Osteoblast (primary cell): ENCODE measurements at regions not wholly inside any gene's neighbourhood (a gene's known extent, or its start where the extent isn't known, plus 50 kb on each side); places are given as distances from the start of the nearest gene placed in this dataset.

Experiments
- DNase-seq: peaks from one replicate; pipeline ENCODE4 v3.0.0; 2011; ENCODE audit warnings: low spot score, mixed read lengths; ENCODE audit not compliant: insufficient read length; ENCODE audit errors: missing footprints
- H2AFZ ChIP-seq: 2 replicates; pipeline ENCODE4 v1.6.0; 2011; ENCODE audit warnings: mild to moderate bottlenecking, low read length
- H3K27ac ChIP-seq: 2 replicates; pipeline ENCODE4 v1.5.1; 2011; ENCODE audit warnings: mild to moderate bottlenecking, low read depth, low read length, moderate library complexity
- H3K27me3 ChIP-seq: 2 replicates; pipeline ENCODE4 v1.6.0; 2012; ENCODE audit warnings: mild to moderate bottlenecking, control low read depth, inconsistent platforms, low read length, moderate library complexity; ENCODE audit not compliant: insufficient read depth
- H3K36me3 ChIP-seq: 2 replicates; pipeline ENCODE4 v1.5.1; 2011; ENCODE audit warnings: mild to moderate bottlenecking, low read length, control low read depth, moderate library complexity; ENCODE audit not compliant: insufficient read depth
- H3K4me1 ChIP-seq: 2 replicates; pipeline ENCODE4 v1.5.1; 2011; ENCODE audit warnings: mild to moderate bottlenecking, low read length, control low read depth, moderate library complexity; ENCODE audit not compliant: insufficient read depth
- H3K4me2 ChIP-seq: 2 replicates; pipeline ENCODE4 v1.6.0; 2011; ENCODE audit warnings: mild to moderate bottlenecking, low read length; ENCODE audit not compliant: insufficient read depth
- H3K4me3 ChIP-seq: fragments of 200-600 bp; sonication (generic); 3 replicates; pipeline ENCODE4 v1.5.1; 2012; ENCODE audit warnings: mild to moderate bottlenecking, low read length, inconsistent platforms; ENCODE audit not compliant: insufficient read depth
- H3K79me2 ChIP-seq: 2 replicates; pipeline ENCODE4 v1.6.0; 2012; ENCODE audit warnings: mild to moderate bottlenecking, low read length, control low read depth, inconsistent platforms; ENCODE audit not compliant: insufficient read depth
- H3K9me3 ChIP-seq: 2 replicates; pipeline ENCODE4 v1.5.1; 2011; ENCODE audit warnings: low read depth, low read length, control low read depth
- H4K20me1 ChIP-seq: 2 replicates; pipeline ENCODE4 v1.6.0; 2012; ENCODE audit warnings: mild to moderate bottlenecking, low read length, control low read depth; ENCODE audit not compliant: insufficient read depth
- TF ChIP-seq, protein P1 (sequence below): IDR thresholded peaks from 2 replicates; pipeline ENCODE4 v1.5.1; 2011; ENCODE audit warnings: mild to moderate bottlenecking, low read depth, low read length, moderate library complexity; ENCODE audit errors: extremely low read depth

GRCh38 chr2:106649306-106649705, 162.1 kb downstream of the CD8B2 start:
- Histone ChIP-seq H3K9me3 (no peaks in the 10 kb centered on the region), H3K27ac (no peak overlapping the region), H3K36me3 (no peaks in the 10 kb centered on the region), H3K4me2 (no peak overlapping the region), H3K4me3 (no peak overlapping the region), H3K4me1 (no peaks in the 10 kb centered on the region), H3K27me3 (no peaks in the 10 kb centered on the region), H4K20me1 (no peaks in the 10 kb centered on the region), H2AFZ (no peak overlapping the region), H3K79me2 (no peaks in the 10 kb centered on the region)
- no peak for DNase-seq
- TF ChIP-seq, protein P1, sequence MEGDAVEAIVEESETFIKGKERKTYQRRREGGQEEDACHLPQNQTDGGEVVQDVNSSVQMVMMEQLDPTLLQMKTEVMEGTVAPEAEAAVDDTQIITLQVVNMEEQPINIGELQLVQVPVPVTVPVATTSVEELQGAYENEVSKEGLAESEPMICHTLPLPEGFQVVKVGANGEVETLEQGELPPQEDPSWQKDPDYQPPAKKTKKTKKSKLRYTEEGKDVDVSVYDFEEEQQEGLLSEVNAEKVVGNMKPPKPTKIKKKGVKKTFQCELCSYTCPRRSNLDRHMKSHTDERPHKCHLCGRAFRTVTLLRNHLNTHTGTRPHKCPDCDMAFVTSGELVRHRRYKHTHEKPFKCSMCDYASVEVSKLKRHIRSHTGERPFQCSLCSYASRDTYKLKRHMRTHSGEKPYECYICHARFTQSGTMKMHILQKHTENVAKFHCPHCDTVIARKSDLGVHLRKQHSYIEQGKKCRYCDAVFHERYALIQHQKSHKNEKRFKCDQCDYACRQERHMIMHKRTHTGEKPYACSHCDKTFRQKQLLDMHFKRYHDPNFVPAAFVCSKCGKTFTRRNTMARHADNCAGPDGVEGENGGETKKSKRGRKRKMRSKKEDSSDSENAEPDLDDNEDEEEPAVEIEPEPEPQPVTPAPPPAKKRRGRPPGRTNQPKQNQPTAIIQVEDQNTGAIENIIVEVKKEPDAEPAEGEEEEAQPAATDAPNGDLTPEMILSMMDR: no peak

- TF ChIP-seq, protein P1: no peak
- no peaks in the 10 kb centered on the region for H3K9me3 ChIP-seq
- no peak for DNase-seq
Measured at GRCh38 chr2:106653465-106653864, 166.3 kb downstream of the CD8B2 start.

GRCh38 chr2:106658616-106659015, 171.5 kb downstream of the CD8B2 start:
- Histone ChIP-seq H3K4me2 (no peak overlapping the region), H4K20me1 (no peaks in the 10 kb centered on the region), H3K4me3 (no peak overlapping the region), H3K9me3 (no peaks in the 10 kb centered on the region), H3K79me2 (no peaks in the 10 kb centered on the region), H3K27me3 (no peaks in the 10 kb centered on the region), H3K36me3 (no peaks in the 10 kb centered on the region), H3K27ac (no peak overlapping the region), H3K4me1 (no peaks in the 10 kb centered on the region), H2AFZ (no peak overlapping the region)
- no peak for DNase-seq
- TF ChIP-seq, protein P1: no peak

More at GRCh38 chr2:106653465-106653864, 166.3 kb downstream of the CD8B2 start:
- Histone ChIP-seq H3K4me1 (no peaks in the 10 kb centered on the region), H3K4me2 (no peak overlapping the region), H4K20me1 (no peaks in the 10 kb centered on the region), H2AFZ (no peak overlapping the region), H3K36me3 (no peaks in the 10 kb centered on the region), H3K4me3 (no peak overlapping the region), H3K27ac (no peak overlapping the region), H3K27me3 (no peaks in the 10 kb centered on the region), H3K79me2 (no peaks in the 10 kb centered on the region)

DNA sequence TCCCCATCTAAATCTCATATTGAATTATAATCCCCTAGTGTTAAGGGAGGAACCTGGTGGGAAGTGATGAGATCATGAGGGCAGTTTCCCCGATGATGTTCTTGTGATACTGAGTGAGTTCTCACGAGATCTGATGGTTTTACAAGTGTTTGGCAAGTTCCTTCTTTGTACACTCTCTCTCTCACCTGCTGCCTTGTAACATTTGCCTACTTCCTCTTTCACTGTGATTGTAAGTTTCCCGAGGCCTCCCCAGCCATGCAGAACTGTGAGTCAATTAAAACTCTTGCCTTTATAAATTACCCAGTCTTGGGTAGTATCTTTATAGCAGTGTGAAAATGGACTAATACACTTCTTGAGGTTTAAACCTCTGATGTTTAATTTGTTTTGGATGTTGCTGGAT, 177.5 kb downstream of the CD8B2 start:
- Histone ChIP-seq H3K27me3 (no peaks in the 10 kb centered on the region), H3K27ac (no peak overlapping the region), H3K4me2 (no peak overlapping the region), H3K36me3 (no peaks in the 10 kb centered on the region), H4K20me1 (no peaks in the 10 kb centered on the region), H2AFZ (no peak overlapping the region), H3K4me1 (no peaks in the 10 kb centered on the region), H3K79me2 (no peaks in the 10 kb centered on the region), H3K4me3 (no peak overlapping the region), H3K9me3 (no peaks in the 10 kb centered on the region)
- TF ChIP-seq, protein P1: no peak
- DNase-seq: no peak
